ENCODE measurements at regions not wholly inside any gene's neighbourhood (a gene's known extent, or its start where the extent isn't known, plus 50 kb on each side); places are given as distances from the start of the nearest gene placed in this dataset.

- Histone ChIP-seq H3K27ac (replicated peaks) (no peak overlapping the region), H3K9me3 (replicated peaks) (peaks cover 5% of the 10 kb centered on the region), H3K36me3 (no peaks in the 10 kb centered on the region), H3K4me1 (peaks cover 10% of the 10 kb centered on the region), H3K27me3 (ENCODE audit: low read depth) (peaks cover 49% of the 10 kb centered on the region), H3K4me3 (no peak overlapping the region)
- intact Hi-C loops (cut with micrococcal nuclease) = no loop called here
- DNase-seq = no peak
- TF ChIP-seq CTCF (IDR thresholded peaks at IDR 0.05; ENCODE audit: borderline replicate concordance) = no peak
Observed at GRCh38 chr16:86448306-86448890, 61.9 kb upstream of the FOXF1 start.

DNA sequence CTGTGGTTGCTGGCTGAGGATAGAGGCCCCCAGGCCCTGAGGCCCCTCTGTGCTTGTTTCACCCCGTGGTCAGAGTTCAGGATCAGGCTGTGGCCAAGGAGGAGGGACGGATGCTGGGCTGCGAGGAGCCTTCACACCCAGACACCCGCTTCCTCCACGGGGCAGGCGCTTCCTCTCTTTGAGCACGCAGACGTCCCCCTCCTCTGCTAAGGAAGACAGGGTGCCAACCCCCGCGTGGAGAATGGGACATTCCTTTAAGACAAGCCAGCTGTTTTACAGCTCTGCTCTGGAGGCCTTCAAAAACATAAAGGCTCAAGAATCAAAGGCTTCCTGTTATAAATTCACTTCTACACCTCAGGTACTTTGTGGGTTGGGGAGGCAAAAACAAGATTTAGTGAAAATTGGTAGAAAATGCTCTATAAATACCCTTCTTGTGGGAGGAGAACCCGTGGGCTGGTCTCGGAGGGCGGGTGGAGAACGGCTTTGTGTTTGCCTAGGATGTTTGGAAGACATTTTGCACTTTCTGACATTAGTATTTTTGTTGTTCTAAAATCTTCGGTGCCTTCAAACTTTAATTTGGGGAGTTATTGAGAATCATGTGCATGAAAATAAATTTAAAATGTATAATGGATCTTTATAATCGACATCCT lies 60.8 kb upstream of the FOXF1 start:
- TF ChIP-seq CTCF (IDR thresholded peaks at IDR 0.05; ENCODE audit: borderline replicate concordance) = no peak
- Histone ChIP-seq H3K4me3 (no peak overlapping the region), H3K36me3 (no peaks in the 10 kb centered on the region), H3K27ac (replicated peaks) (no peak overlapping the region), H3K27me3 (ENCODE audit: low read depth) (peaks cover 49% of the 10 kb centered on the region), H3K4me1 (peaks cover 4% of the 10 kb centered on the region), H3K9me3 (replicated peaks) (peaks cover 5% of the 10 kb centered on the region)
- no peak for DNase-seq
- intact Hi-C loops (cut with micrococcal nuclease) = no loop called here

- Histone ChIP-seq H3K36me3 (no peaks in the 10 kb centered on the region), H3K4me3 (no peak overlapping the region), H3K27ac (replicated peaks) (no peak overlapping the region), H3K4me1 (no peaks in the 10 kb centered on the region), H3K27me3 (ENCODE audit: low read depth) (peaks cover 49% of the 10 kb centered on the region), H3K9me3 (replicated peaks) (peaks cover 5% of the 10 kb centered on the region)
- no peak for DNase-seq
- intact Hi-C loops (cut with micrococcal nuclease) = no loop called here
- no peak for TF ChIP-seq CTCF (IDR thresholded peaks at IDR 0.05; ENCODE audit: borderline replicate concordance)
Observed at GRCh38 chr16:86450691-86451090, 59.6 kb upstream of the FOXF1 start.

DNA sequence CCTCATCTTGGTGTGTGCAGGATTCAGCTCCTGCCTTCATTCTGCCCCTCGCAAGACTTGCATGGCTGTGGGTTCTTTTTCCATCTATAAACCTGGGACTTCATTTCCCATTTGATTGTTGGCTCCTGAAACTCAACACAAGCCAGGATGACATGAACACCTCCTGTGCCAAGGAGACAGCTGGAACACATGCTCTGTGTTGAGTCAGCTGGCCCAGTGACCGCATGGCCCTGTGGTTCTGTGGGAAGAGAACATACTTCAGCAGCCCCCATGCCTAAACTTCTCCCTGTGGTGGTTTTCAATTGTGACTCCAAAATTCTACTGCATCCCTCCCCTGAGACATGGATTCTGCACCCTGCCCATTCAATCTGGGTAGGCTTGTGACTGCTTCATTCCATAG lies 57.9 kb upstream of the FOXF1 start:
- intact Hi-C loops (cut with micrococcal nuclease) = no loop called here

DNA sequence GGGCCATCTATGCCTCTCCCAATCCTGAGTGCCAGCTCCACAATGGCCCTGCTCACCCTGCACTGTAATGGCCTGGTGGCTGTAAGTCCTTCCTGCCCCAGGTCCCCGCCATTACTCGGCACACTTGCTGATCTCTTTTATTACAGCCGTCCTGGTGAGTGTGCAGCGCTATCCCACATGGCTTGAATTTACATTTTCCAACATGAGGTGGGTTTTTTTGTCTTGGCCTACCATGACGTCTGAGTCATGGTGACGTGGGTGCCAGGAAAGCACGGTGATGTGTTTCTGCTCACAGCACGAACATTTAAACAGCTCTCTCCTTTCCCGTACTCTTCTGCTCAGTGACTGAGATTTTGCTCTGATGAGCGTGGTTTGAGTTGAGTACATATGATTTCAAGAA lies 55.2 kb upstream of the FOXF1 start:
- intact Hi-C loops (cut with micrococcal nuclease) = no loop called here
- H3K27ac ChIP-seq (replicated peaks) = no peak overlapping the region
- peaks cover 76% of the 10 kb centered on the region for H3K27me3 ChIP-seq (ENCODE audit: low read depth)
- H3K4me3 ChIP-seq = no peak overlapping the region
- H3K9me3 ChIP-seq (replicated peaks) = peaks cover 5% of the 10 kb centered on the region
- no peaks in the 10 kb centered on the region for H3K4me1 ChIP-seq
- no peak for DNase-seq
- TF ChIP-seq CTCF (IDR thresholded peaks at IDR 0.05; ENCODE audit: borderline replicate concordance) = no peak
- H3K36me3 ChIP-seq = no peaks in the 10 kb centered on the region

More for the DNA sequence above, 57.9 kb upstream of the FOXF1 start:
- H3K27ac ChIP-seq (replicated peaks) = no peak overlapping the region
- no peaks in the 10 kb centered on the region for H3K4me1 ChIP-seq
- no peak for DNase-seq
- H3K4me3 ChIP-seq = no peak overlapping the region
- peaks cover 55% of the 10 kb centered on the region for H3K27me3 ChIP-seq (ENCODE audit: low read depth)
- no peaks in the 10 kb centered on the region for H3K36me3 ChIP-seq
- no peak for TF ChIP-seq CTCF (IDR thresholded peaks at IDR 0.05; ENCODE audit: borderline replicate concordance)
- H3K9me3 ChIP-seq (replicated peaks) = peaks cover 5% of the 10 kb centered on the region
